Trophoblast cell (in vitro differentiated cells and primary cell): ENCODE measurements at regions not wholly inside any gene's neighbourhood (a gene's known extent, or its start where the extent isn't known, plus 50 kb on each side); places are given as distances from the start of the nearest gene placed in this dataset.

ENCODE experiments used
- DNase-seq, 2 donors: peaks; one replicate each; pipeline ENCODE4 v3.0.0-alpha.2; 2016
- H2AFZ ChIP-seq: 2 replicates; pipeline ENCODE4 v1.6.1; 2013; ENCODE audit warnings: low read length, moderate library complexity, mild to moderate bottlenecking; ENCODE audit not compliant: insufficient read depth, poor library complexity
- H2AK5ac ChIP-seq: 2 replicates; pipeline ENCODE4 v1.6.1; 2013; ENCODE audit warnings: mild to moderate bottlenecking, low read length
- H2BK120ac ChIP-seq: 2 replicates; pipeline ENCODE4 v1.6.1; 2013; ENCODE audit warnings: low read length, mild to moderate bottlenecking, moderate library complexity; ENCODE audit not compliant: insufficient read depth, poor library complexity
- H2BK12ac ChIP-seq: 2 replicates; pipeline ENCODE4 v1.6.1; 2013; ENCODE audit warnings: mild to moderate bottlenecking, low read length, moderate library complexity
- H2BK5ac ChIP-seq: 2 replicates; pipeline ENCODE4 v1.6.1; 2013; ENCODE audit warnings: low read length, low read depth, moderate library complexity, mild to moderate bottlenecking; ENCODE audit not compliant: poor library complexity
- H3K14ac ChIP-seq: 2 replicates; pipeline ENCODE4 v1.6.1; 2013; ENCODE audit warnings: mild to moderate bottlenecking, low read length
- H3K18ac ChIP-seq: 2 replicates; pipeline ENCODE4 v1.6.1; 2013; ENCODE audit warnings: mild to moderate bottlenecking, low read length
- H3K23ac ChIP-seq: 2 replicates; pipeline ENCODE4 v1.6.1; 2013; ENCODE audit warnings: low read length
- H3K27ac ChIP-seq: 2 replicates; pipeline ENCODE4 v1.5.1; 2013; ENCODE audit warnings: low read depth, mild to moderate bottlenecking, inconsistent platforms, low read length, moderate library complexity
- H3K27me3 ChIP-seq: 2 replicates; pipeline ENCODE4 v1.6.1; 2013; ENCODE audit warnings: inconsistent platforms, mild to moderate bottlenecking, low read length, moderate library complexity; ENCODE audit not compliant: insufficient read depth
- H3K36me3 ChIP-seq, 2 experiments: 1 replicate in 1 of 2; 2 replicates in 1 of 2; pipeline ENCODE4 v1.6.1; 2013; ENCODE audit warnings: low read length in 2 of 2, mild to moderate bottlenecking in 2 of 2, moderate library complexity in 1 of 2; ENCODE audit not compliant: insufficient read depth in 2 of 2, control insufficient read depth in 1 of 2
- H3K4ac ChIP-seq: 2 replicates; pipeline ENCODE4 v1.6.1; 2013; ENCODE audit warnings: low read depth, mild to moderate bottlenecking, low read length, moderate library complexity
- H3K4me1 ChIP-seq, 2 experiments: 1 replicate in 1 of 2; 2 replicates in 1 of 2; pipeline ENCODE4 v1.6.1; 2013; ENCODE audit warnings: low read length in 2 of 2, mild to moderate bottlenecking in 2 of 2, moderate library complexity in 1 of 2; ENCODE audit not compliant: insufficient read depth in 2 of 2, control insufficient read depth in 1 of 2
- H3K4me2 ChIP-seq: 2 replicates; pipeline ENCODE4 v1.6.1; 2013; ENCODE audit warnings: inconsistent platforms, mild to moderate bottlenecking, low read length, moderate library complexity
- H3K4me3 ChIP-seq: 2 replicates; pipeline ENCODE4 v1.5.1; 2013; ENCODE audit warnings: mild to moderate bottlenecking, low read depth, low read length, inconsistent platforms
- H3K79me1 ChIP-seq: one replicate; pipeline ENCODE4 v1.6.1; 2013; ENCODE audit warnings: low read length
- H3K79me2 ChIP-seq: 2 replicates; pipeline ENCODE4 v1.6.1; 2013; ENCODE audit warnings: low read length, mild to moderate bottlenecking; ENCODE audit not compliant: control insufficient read depth, insufficient read depth, poor library complexity
- H3K9ac ChIP-seq: 2 replicates; pipeline ENCODE4 v1.6.1; 2013; ENCODE audit warnings: mild to moderate bottlenecking, low read length
- H3K9me3 ChIP-seq: 2 replicates; pipeline ENCODE4 v1.6.1; 2013; ENCODE audit warnings: low read depth, mild to moderate bottlenecking, control low read depth, inconsistent platforms, low read length; ENCODE audit not compliant: insufficient read depth
- H4K12ac ChIP-seq: 2 replicates; pipeline ENCODE4 v1.6.1; 2013; ENCODE audit warnings: low read depth, mild to moderate bottlenecking, low read length, moderate library complexity
- H4K8ac ChIP-seq: 2 replicates; pipeline ENCODE4 v1.6.1; 2013; ENCODE audit warnings: low read depth, mild to moderate bottlenecking, low read length, moderate library complexity
- H4K91ac ChIP-seq: one replicate; pipeline ENCODE4 v1.6.1; 2013; ENCODE audit warnings: low read depth, mild to moderate bottlenecking, low read length, moderate library complexity
- WGBS: extraction: QIAGEN DNeasy Blood & Tissue Kit; methylation state at CpG from one replicate; pipeline ENCODE4 v1.1.7; 2013; ENCODE audit warnings: missing lambda C conversion rate; ENCODE audit not compliant: insufficient read length, insufficient coverage; ENCODE audit errors: extremely low coverage; 5-methylcytosine and 5-hydroxymethylcytosine counted together

DNA sequence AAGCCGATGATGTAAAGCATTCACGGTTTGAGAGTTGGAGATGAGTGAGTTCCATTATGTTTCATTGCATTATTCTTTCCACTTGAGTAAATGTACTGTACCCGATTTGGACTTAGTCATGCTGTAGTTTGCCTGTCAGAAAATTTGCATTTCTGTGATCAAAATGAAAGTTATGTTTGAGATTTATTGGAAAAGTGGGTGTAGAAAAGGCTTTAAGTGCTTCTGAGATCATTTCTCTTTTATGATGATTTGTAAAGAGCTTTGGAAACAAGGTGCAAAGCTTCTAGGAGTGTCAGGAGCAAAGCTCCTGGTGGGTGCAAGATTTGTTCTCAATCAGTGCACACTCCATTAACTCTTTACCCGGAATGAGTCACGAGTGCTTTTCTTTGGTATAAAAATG is 204.1 kb upstream of the POM121L12 start:
- WGBS, result no CpG with 5 or more reads among the region's 5 CpGs

GRCh38 chr7:52830801-52831200 is 204.6 kb upstream of the POM121L12 start:
- Histone ChIP-seq H3K4me2 (no peak overlapping the region), H3K27me3 (no peaks in the 10 kb centered on the region), H3K9me3 (no peaks in the 10 kb centered on the region), H3K9ac (no peak overlapping the region), H2BK5ac (no peak overlapping the region), H2BK120ac (no peak overlapping the region), H3K18ac (no peak overlapping the region), H3K79me1 (no peaks in the 10 kb centered on the region), H4K12ac (no peak overlapping the region), H3K79me2 (no peaks in the 10 kb centered on the region), H3K4ac (no peak overlapping the region), H3K4me1 (no peaks in the 10 kb centered on the region), H3K36me3 (no peaks in the 10 kb centered on the region), H4K8ac (no peak overlapping the region), H3K14ac (no peak overlapping the region), H3K23ac (no peak overlapping the region), H2BK12ac (no peak overlapping the region), H3K27ac (no peak overlapping the region), H2AK5ac (no peak overlapping the region), H3K4me3 (no peak overlapping the region), H4K91ac (no peak overlapping the region), H2AFZ (no peak overlapping the region)
- WGBS, result no CpG with 5 or more reads among the region's 1 CpG
- DNase-seq, result no peak

More for the DNA sequence above, 204.1 kb upstream of the POM121L12 start:
- no peaks in the 10 kb centered on the region for H3K36me3 ChIP-seq
- H2AK5ac ChIP-seq, result no peak overlapping the region
- H2AFZ ChIP-seq, result no peak overlapping the region
- no peak overlapping the region for H3K4ac ChIP-seq
- H3K4me3 ChIP-seq, result no peak overlapping the region
- no peak overlapping the region for H3K9ac ChIP-seq
- H3K23ac ChIP-seq, result no peak overlapping the region
- no peak overlapping the region for H2BK5ac ChIP-seq
- no peaks in the 10 kb centered on the region for H3K27me3 ChIP-seq
- no peak overlapping the region for H4K12ac ChIP-seq
- no peak overlapping the region for H3K4me2 ChIP-seq
- H4K8ac ChIP-seq, result no peak overlapping the region
- H2BK120ac ChIP-seq, result no peak overlapping the region
- no peaks in the 10 kb centered on the region for H3K79me1 ChIP-seq
- no peak overlapping the region for H3K27ac ChIP-seq
- no peak overlapping the region for H2BK12ac ChIP-seq
- H3K79me2 ChIP-seq, result no peaks in the 10 kb centered on the region
- no peaks in the 10 kb centered on the region for H3K4me1 ChIP-seq
- H3K14ac ChIP-seq, result no peak overlapping the region
- no peak overlapping the region for H4K91ac ChIP-seq
- H3K18ac ChIP-seq, result no peak overlapping the region
- no peak for DNase-seq
- H3K9me3 ChIP-seq, result no peaks in the 10 kb centered on the region

DNA sequence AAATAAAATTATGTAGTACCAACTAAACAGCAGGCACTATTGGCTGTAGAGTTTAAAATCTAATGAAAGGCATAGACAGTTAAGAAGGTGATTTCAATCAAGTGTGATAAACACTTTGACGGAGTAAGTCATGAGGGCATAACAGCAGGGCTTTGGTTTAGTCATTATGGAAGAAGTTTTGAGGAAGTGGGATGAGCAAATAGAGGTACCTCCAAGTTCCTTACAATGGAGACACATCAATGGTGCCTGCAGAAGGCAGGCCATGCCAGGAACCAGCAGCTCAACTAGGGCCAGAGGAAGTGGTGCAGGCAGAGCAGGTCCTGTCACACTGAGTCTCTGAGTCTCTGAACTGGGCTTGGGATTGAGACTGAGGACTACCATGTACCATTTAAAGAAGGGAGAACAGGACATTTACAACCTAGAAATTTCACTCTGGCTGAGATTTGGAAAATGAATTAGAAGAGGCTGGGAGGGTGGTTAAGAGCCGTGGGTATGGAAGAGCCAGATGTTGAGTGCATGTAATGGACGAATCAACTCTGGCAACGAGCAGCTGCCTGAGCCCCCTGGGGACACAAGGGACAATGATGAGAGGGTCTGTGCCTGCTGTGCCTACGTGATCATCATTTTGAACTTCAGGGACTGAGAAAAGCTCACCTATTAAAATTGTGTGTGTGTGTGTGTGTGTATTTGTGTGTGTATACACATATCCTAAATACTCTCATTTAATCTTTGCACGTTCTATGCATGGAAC is 208.7 kb upstream of the POM121L12 start:
- Histone ChIP-seq H3K4me3 (no peak overlapping the region), H2BK12ac (no peak overlapping the region), H3K27me3 (no peaks in the 10 kb centered on the region), H3K23ac (no peak overlapping the region), H4K91ac (no peak overlapping the region), H3K9me3 (peaks cover 3% of the 10 kb centered on the region), H3K4ac (no peak overlapping the region), H4K12ac (no peak overlapping the region), H3K4me1 (no peaks in the 10 kb centered on the region), H3K4me2 (no peak overlapping the region), H2AK5ac (no peak overlapping the region), H3K36me3 (no peaks in the 10 kb centered on the region), H2BK5ac (no peak overlapping the region), H4K8ac (no peak overlapping the region), H3K79me1 (no peaks in the 10 kb centered on the region), H2AFZ (no peak overlapping the region), H3K9ac (no peak overlapping the region), H3K79me2 (no peaks in the 10 kb centered on the region), H2BK120ac (no peak overlapping the region), H3K14ac (no peak overlapping the region), H3K18ac (no peak overlapping the region), H3K27ac (no peak overlapping the region)
- no peak for DNase-seq
- no CpG with 5 or more reads among the region's 6 CpGs for WGBS

DNA sequence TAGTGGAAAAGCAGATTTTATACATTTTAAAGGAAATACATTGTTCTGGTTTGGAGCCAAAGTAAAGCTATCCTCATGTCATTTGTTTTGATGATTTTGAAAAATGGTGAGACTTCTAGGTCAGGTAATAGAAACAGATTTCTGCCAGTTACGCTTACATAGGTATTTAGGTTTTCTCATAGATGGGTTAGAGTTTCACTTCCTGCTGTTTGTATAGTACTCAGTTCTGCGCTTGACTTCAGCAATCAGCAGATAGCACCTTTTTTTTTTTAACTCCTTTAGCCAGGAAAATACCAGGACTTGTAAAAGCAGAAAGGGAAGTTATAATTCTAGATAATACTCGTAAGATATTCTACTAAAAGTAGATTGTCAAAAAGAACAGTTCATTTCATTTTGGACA is 209.8 kb upstream of the POM121L12 start:
- no peak overlapping the region for H3K27ac ChIP-seq
- no peak overlapping the region for H2AK5ac ChIP-seq
- WGBS, result no CpG with 5 or more reads among the region's 3 CpGs
- no peak overlapping the region for H2BK120ac ChIP-seq
- H4K8ac ChIP-seq, result no peak overlapping the region
- no peaks in the 10 kb centered on the region for H3K79me2 ChIP-seq
- H3K4me3 ChIP-seq, result no peak overlapping the region
- no peak overlapping the region for H3K23ac ChIP-seq
- no peak overlapping the region for H3K4me2 ChIP-seq
- no peaks in the 10 kb centered on the region for H3K27me3 ChIP-seq
- H3K4me1 ChIP-seq, result no peaks in the 10 kb centered on the region
- H2BK5ac ChIP-seq, result no peak overlapping the region
- H2AFZ ChIP-seq, result no peak overlapping the region
- H2BK12ac ChIP-seq, result no peak overlapping the region
- H3K4ac ChIP-seq, result no peak overlapping the region
- H3K9ac ChIP-seq, result no peak overlapping the region
- H4K91ac ChIP-seq, result no peak overlapping the region
- H3K36me3 ChIP-seq, result no peaks in the 10 kb centered on the region
- no peaks in the 10 kb centered on the region for H3K79me1 ChIP-seq
- H3K18ac ChIP-seq, result no peak overlapping the region
- H4K12ac ChIP-seq, result no peak overlapping the region
- no peak for DNase-seq
- peaks cover 7% of the 10 kb centered on the region for H3K9me3 ChIP-seq
- H3K14ac ChIP-seq, result no peak overlapping the region
